Right renal pelvis (tissue), 4 donors: ENCODE measurements at regions not wholly inside any gene's neighbourhood (a gene's known extent, or its start where the extent isn't known, plus 50 kb on each side); places are given as distances from the start of the nearest gene placed in this dataset.

Experiments
- DNase-seq, 4 donors: peaks; one replicate each; pipeline ENCODE4 v3.0.0-alpha.2; 2013; ENCODE audit warnings: low read depth in 4 of 4, low spot score in 3 of 4, missing footprints in 1 of 4

- DNase-seq: no peak
These were observed 375.9 kb upstream of the DUSP10 start for GRCh38 chr1:222117809-222118208.

- no peak for DNase-seq
These were observed 372.8 kb upstream of the DUSP10 start for GRCh38 chr1:222114536-222115156.

- DNase-seq: no peak
These were observed 367.9 kb upstream of the DUSP10 start for GRCh38 chr1:222109836-222110235.

- no peak for DNase-seq
These were observed 366.1 kb upstream of the DUSP10 start for GRCh38 chr1:222107975-222108374.

- DNase-seq: no peak
These were observed 365.4 kb upstream of the DUSP10 start for GRCh38 chr1:222107267-222107666.

GRCh38 chr1:222106377-222106776, 364.5 kb upstream of the DUSP10 start:
- no peak for DNase-seq

GRCh38 chr1:222105861-222106260, 364.0 kb upstream of the DUSP10 start:
- no peak for DNase-seq

GRCh38 chr1:222105393-222105737, 363.5 kb upstream of the DUSP10 start:
- DNase-seq: no peak

GRCh38 chr1:222104694-222105392, 363.0 kb upstream of the DUSP10 start:
- DNase-seq: peak in 3 of 4 donors; percentile 18 to 56 (median 40)

- no peak for DNase-seq
These were observed 362.2 kb upstream of the DUSP10 start for GRCh38 chr1:222104097-222104496.

- no peak for DNase-seq
These were observed 357.9 kb upstream of the DUSP10 start for GRCh38 chr1:222099746-222100145.

- no peak for DNase-seq
These were observed 356.5 kb upstream of the DUSP10 start for GRCh38 chr1:222098404-222098803.

GRCh38 chr1:222097588-222097987, 355.7 kb upstream of the DUSP10 start:
- no peak for DNase-seq

- no peak for DNase-seq
These were observed 355.0 kb upstream of the DUSP10 start for GRCh38 chr1:222096883-222097282.

- DNase-seq: no peak
These were observed 354.5 kb upstream of the DUSP10 start for GRCh38 chr1:222096476-222096772.

GRCh38 chr1:222095606-222096475, 354.0 kb upstream of the DUSP10 start:
- DNase-seq: no peak

GRCh38 chr1:222093518-222093917, 351.6 kb upstream of the DUSP10 start:
- DNase-seq: no peak

- no peak for DNase-seq
These were observed 348.2 kb upstream of the DUSP10 start for GRCh38 chr1:222090103-222090502.

GRCh38 chr1:222087221-222087920, 345.5 kb upstream of the DUSP10 start:
- DNase-seq: no peak

GRCh38 chr1:222084996-222085395, 343.1 kb upstream of the DUSP10 start:
- no peak for DNase-seq

- DNase-seq: no peak
These were observed 342.2 kb upstream of the DUSP10 start for GRCh38 chr1:222084048-222084447.
